ENCODE measurements at regions not wholly inside any gene's neighbourhood (a gene's known extent, or its start where the extent isn't known, plus 50 kb on each side); places are given as distances from the start of the nearest gene placed in this dataset.

GRCh38 chr16:63426275-63426870, 1390.1 kb upstream of the CDH8 start:
- H3K9me3 Mint-ChIP-seq, result peaks cover 6% of the 10 kb centered on the region
- no peak for DNase-seq
- intact Hi-C loops (cut with micrococcal nuclease), result no loop called here

GRCh38 chr16:63422715-63423114, 1386.5 kb upstream of the CDH8 start:
- intact Hi-C loops (cut with micrococcal nuclease), result no loop called here
- H3K36me3 Mint-ChIP-seq (ENCODE audit: low read depth), result no peaks in the 10 kb centered on the region
- H3K9me3 Mint-ChIP-seq, result peaks cover 2% of the 10 kb centered on the region
- no peak overlapping the region for H3K27ac Mint-ChIP-seq
- DNase-seq, result no peak
- no peak overlapping the region for H3K4me3 Mint-ChIP-seq
- no peak for ATAC-seq (ENCODE audit: low read depth)
- TF ChIP-seq CTCF (IDR thresholded peaks at IDR 0.05), result no peak
- ChIA-PET CTCF (no interaction called here), POLR2A (no interaction called here)
- H3K27me3 Mint-ChIP-seq, result no peaks in the 10 kb centered on the region
- H3K4me1 Mint-ChIP-seq, result no peaks in the 10 kb centered on the region

More at GRCh38 chr16:63426275-63426870, 1390.1 kb upstream of the CDH8 start:
- Mint-ChIP-seq H3K36me3 (ENCODE audit: low read depth) (no peaks in the 10 kb centered on the region), H3K27me3 (no peaks in the 10 kb centered on the region), H3K27ac (no peak overlapping the region), H3K4me1 (no peaks in the 10 kb centered on the region), H3K4me3 (no peak overlapping the region)
- ChIA-PET CTCF (no interaction called here), POLR2A (no interaction called here)
- no peak for ATAC-seq (ENCODE audit: low read depth)
- no peak for TF ChIP-seq CTCF (IDR thresholded peaks at IDR 0.05)

DNA sequence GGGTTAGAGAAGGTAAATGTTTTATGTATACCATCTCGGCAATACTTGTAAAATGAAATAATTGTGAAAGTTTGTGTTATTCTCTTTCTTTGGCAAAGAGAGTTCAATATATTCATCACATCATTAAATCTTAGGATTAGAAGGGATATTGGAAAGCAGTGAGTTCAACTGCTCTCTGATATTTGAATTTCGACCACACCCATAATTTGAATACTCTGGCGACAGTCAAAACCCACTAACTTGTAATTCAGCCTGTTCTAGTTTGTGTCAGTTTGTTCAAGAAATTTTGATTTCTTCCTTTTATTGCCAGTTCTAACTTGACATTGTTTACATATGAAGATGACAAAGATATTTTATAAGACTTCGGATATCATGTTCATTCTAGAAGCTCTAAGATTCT, 1380.5 kb upstream of the CDH8 start:
- ChIA-PET CTCF (no interaction called here), POLR2A (no interaction called here)
- H3K27ac Mint-ChIP-seq, result no peak overlapping the region
- no peak for TF ChIP-seq CTCF (IDR thresholded peaks at IDR 0.05)
- no peaks in the 10 kb centered on the region for H3K27me3 Mint-ChIP-seq
- intact Hi-C loops (cut with micrococcal nuclease), result no loop called here
- H3K4me3 Mint-ChIP-seq, result no peak overlapping the region
- H3K9me3 Mint-ChIP-seq, result peaks cover 2% of the 10 kb centered on the region
- DNase-seq (no peak), ATAC-seq (ENCODE audit: low read depth) (no peak)
- no peaks in the 10 kb centered on the region for H3K36me3 Mint-ChIP-seq (ENCODE audit: low read depth)
- H3K4me1 Mint-ChIP-seq, result no peaks in the 10 kb centered on the region

GRCh38 chr16:63415014-63415413, 1378.8 kb upstream of the CDH8 start:
- no peaks in the 10 kb centered on the region for H3K9me3 Mint-ChIP-seq
- no peak for TF ChIP-seq CTCF (IDR thresholded peaks at IDR 0.05)
- H3K36me3 Mint-ChIP-seq (ENCODE audit: low read depth), result no peaks in the 10 kb centered on the region
- no peak overlapping the region for H3K27ac Mint-ChIP-seq
- no peak for ATAC-seq (ENCODE audit: low read depth)
- no peaks in the 10 kb centered on the region for H3K4me1 Mint-ChIP-seq
- no peak for DNase-seq
- intact Hi-C loops (cut with micrococcal nuclease), result no loop called here
- ChIA-PET CTCF (no interaction called here), POLR2A (no interaction called here)
- no peak overlapping the region for H3K4me3 Mint-ChIP-seq
- no peaks in the 10 kb centered on the region for H3K27me3 Mint-ChIP-seq

GRCh38 chr16:63410594-63410993, 1374.4 kb upstream of the CDH8 start:
- Mint-ChIP-seq H3K27me3 (no peaks in the 10 kb centered on the region), H3K4me1 (no peaks in the 10 kb centered on the region), H3K4me3 (no peak overlapping the region), H3K36me3 (ENCODE audit: low read depth) (no peaks in the 10 kb centered on the region), H3K9me3 (no peaks in the 10 kb centered on the region), H3K27ac (no peak overlapping the region)
- TF ChIP-seq CTCF (IDR thresholded peaks at IDR 0.05), result no peak
- DNase-seq (no peak), ATAC-seq (ENCODE audit: low read depth) (no peak)
- ChIA-PET CTCF (no interaction called here), POLR2A (no interaction called here)
- intact Hi-C loops (cut with micrococcal nuclease), result no loop called here

Measured in activated B cell treated with CpG ODN at 0.5 μM for 24 hours (primary cell).